Right ventricle myocardium inferior (tissue), 1 donor: ENCODE measurements at regions not wholly inside any gene's neighbourhood (a gene's known extent, or its start where the extent isn't known, plus 50 kb on each side); places are given as distances from the start of the nearest gene placed in this dataset.
"Not testable (repeated sequence)": the region's sequence is repeated elsewhere in the genome, so short reads cannot be mapped to it uniquely, and the experiment has no call there.

Experiments
- ATAC-seq: fragments of 200-7000 bp; cut with Tn5 transposase; one replicate; pipeline ENCODE4 v1.9.1; 2020; ENCODE audit warnings: mild to moderate bottlenecking, moderate library complexity
- DNase-seq: peaks from one replicate; pipeline ENCODE4 v3.0.0; 2021; ENCODE audit errors: missing footprints
- intact Hi-C: fragments of 100-400 bp; cut with DNase I; formaldehyde crosslinking; loops from one replicate; pipeline ENCODE4 v1.11.0; 2022
- donor health status: DM: no; HTN: yes; CAD: no; lungs with severe emphysema.

GRCh38 chr10:86579883-86580520 is 58.4 kb upstream of the WAPL start:
- ATAC-seq (peak; percentile 39), DNase-seq (no peak)
- intact Hi-C loops: no loop called here

GRCh38 chr10:86580521-86580891 is 58.9 kb upstream of the WAPL start:
- DNase-seq (no peak), ATAC-seq (peak; percentile 36)
- intact Hi-C loops: no loop called here

- ATAC-seq: no peak
- intact Hi-C loops: no loop called here
- DNase-seq: no peak
These were observed 62.4 kb upstream of the WAPL start for GRCh38 chr10:86583983-86584382.

GRCh38 chr10:86585037-86585929 is 63.7 kb upstream of the WAPL start:
- DNase-seq: peak; percentile 75
- ATAC-seq: peak; percentile 93

GRCh38 chr10:86586516-86586915 is 64.9 kb upstream of the WAPL start:
- intact Hi-C loops: loop anchor here (5.0 kb wide), 1 partner anchor 64 kb away; the partner anchor contains the start of gene WAPL
- ATAC-seq (no peak), DNase-seq (no peak)

More at GRCh38 chr10:86585037-86585929, 63.7 kb upstream of the WAPL start:
- intact Hi-C loops: loop anchor here (1.0 to 5.0 kb wide), 2 partner anchors 63 to 186 kb away; partner anchors contain the start of gene WAPL

GRCh38 chr10:86588781-86589180 is 65.6 kb upstream of the OPN4 start:
- intact Hi-C loops: loop anchor here (5.0 kb wide), 1 partner anchor 66 kb away; the partner anchor contains the start of gene WAPL
- not testable (repeated sequence) for ATAC-seq

GRCh38 chr10:86591436-86591835 is 62.9 kb upstream of the OPN4 start:
- ATAC-seq: no peak
- no peak for DNase-seq
- intact Hi-C loops: no loop called here

More at GRCh38 chr10:86588781-86589180, 65.6 kb upstream of the OPN4 start:
- DNase-seq: not testable (repeated sequence)

GRCh38 chr10:86592413-86592812 is 61.9 kb upstream of the OPN4 start:
- intact Hi-C loops: no loop called here
- DNase-seq: no peak
- ATAC-seq: peak; percentile 76

GRCh38 chr10:86594535-86594934 is 59.8 kb upstream of the OPN4 start:
- no peak for ATAC-seq
- no peak for DNase-seq
- intact Hi-C loops: no loop called here

GRCh38 chr10:86595496-86595895 is 58.9 kb upstream of the OPN4 start:
- no peak for ATAC-seq
- intact Hi-C loops: no loop called here
- DNase-seq: no peak

- ATAC-seq (peak; percentile 12), DNase-seq (no peak)
- intact Hi-C loops: loop anchor here (2.0 kb wide), 1 partner anchor 59 kb away; the partner anchor contains the start of gene OPN4
These were observed 58.1 kb upstream of the OPN4 start for GRCh38 chr10:86596266-86596665.

- ATAC-seq (no peak), DNase-seq (no peak)
- intact Hi-C loops: loop anchor here (2.0 kb wide), 1 partner anchor 57 kb away; the partner anchor contains the start of gene OPN4
These were observed 57.0 kb upstream of the OPN4 start for GRCh38 chr10:86597306-86597705.

- DNase-seq (no peak), ATAC-seq (no peak)
- intact Hi-C loops: no loop called here
These were observed 56.2 kb upstream of the OPN4 start for GRCh38 chr10:86598151-86598550.

GRCh38 chr10:86599041-86599440 is 55.3 kb upstream of the OPN4 start:
- DNase-seq (no peak), ATAC-seq (no peak)
- intact Hi-C loops: no loop called here

GRCh38 chr10:86599729-86600128 is 54.6 kb upstream of the OPN4 start:
- DNase-seq: no peak
- intact Hi-C loops: no loop called here

GRCh38 chr10:86600296-86600695 is 54.1 kb upstream of the OPN4 start:
- intact Hi-C loops: no loop called here
- no peak for DNase-seq
- ATAC-seq: no peak

More at GRCh38 chr10:86599729-86600128, 54.6 kb upstream of the OPN4 start:
- no peak for ATAC-seq

- intact Hi-C loops: no loop called here
- ATAC-seq (no peak), DNase-seq (no peak)
These were observed 52.3 kb upstream of the OPN4 start for GRCh38 chr10:86601956-86602602.

GRCh38 chr10:86603256-86603655 is 51.1 kb upstream of the OPN4 start:
- ATAC-seq (no peak), DNase-seq (no peak)
- intact Hi-C loops: no loop called here
